ENCODE measurements at regions not wholly inside any gene's neighbourhood (a gene's known extent, or its start where the extent isn't known, plus 50 kb on each side); places are given as distances from the start of the nearest gene placed in this dataset.

DNA sequence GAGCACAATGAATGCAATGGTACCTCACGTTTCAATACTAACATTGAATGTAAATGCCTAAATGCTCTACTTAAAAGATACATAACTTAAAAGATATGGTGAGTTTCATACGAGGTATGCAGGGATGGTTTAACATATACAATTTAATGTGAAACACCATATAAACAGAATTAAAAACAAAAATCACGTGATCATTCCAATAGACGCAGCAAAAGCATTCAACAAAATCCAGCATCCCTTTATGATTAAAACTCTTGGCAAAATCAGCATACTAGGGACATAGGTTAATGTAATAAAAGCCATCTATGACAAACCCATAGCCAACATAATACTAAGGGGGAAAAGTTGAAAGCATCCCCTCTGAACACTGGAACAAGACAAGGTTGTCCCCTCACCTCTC lies 845.7 kb downstream of the SLC16A7 start:
- TF ChIP-seq, protein P1, sequence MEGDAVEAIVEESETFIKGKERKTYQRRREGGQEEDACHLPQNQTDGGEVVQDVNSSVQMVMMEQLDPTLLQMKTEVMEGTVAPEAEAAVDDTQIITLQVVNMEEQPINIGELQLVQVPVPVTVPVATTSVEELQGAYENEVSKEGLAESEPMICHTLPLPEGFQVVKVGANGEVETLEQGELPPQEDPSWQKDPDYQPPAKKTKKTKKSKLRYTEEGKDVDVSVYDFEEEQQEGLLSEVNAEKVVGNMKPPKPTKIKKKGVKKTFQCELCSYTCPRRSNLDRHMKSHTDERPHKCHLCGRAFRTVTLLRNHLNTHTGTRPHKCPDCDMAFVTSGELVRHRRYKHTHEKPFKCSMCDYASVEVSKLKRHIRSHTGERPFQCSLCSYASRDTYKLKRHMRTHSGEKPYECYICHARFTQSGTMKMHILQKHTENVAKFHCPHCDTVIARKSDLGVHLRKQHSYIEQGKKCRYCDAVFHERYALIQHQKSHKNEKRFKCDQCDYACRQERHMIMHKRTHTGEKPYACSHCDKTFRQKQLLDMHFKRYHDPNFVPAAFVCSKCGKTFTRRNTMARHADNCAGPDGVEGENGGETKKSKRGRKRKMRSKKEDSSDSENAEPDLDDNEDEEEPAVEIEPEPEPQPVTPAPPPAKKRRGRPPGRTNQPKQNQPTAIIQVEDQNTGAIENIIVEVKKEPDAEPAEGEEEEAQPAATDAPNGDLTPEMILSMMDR (IDR thresholded peaks at IDR 0.05) = no peak
- TF ChIP-seq EZH2 (IDR thresholded peaks at IDR 0.05) (no peak), EZH2phosphoT487 (IDR thresholded peaks at IDR 0.05) (no peak)
